Mesendoderm (in vitro differentiated cells): ENCODE measurements at regions not wholly inside any gene's neighbourhood (a gene's known extent, or its start where the extent isn't known, plus 50 kb on each side); places are given as distances from the start of the nearest gene placed in this dataset.
A peak's percentile ranks its signal among the peaks of the same experiment; 100 is the strongest.
"Not testable (repeated sequence)": the region's sequence is repeated elsewhere in the genome, so short reads cannot be mapped to it uniquely, and the experiment has no call there.

Experiments
- DNase-seq: peaks from one replicate; pipeline ENCODE4 v3.0.0; 2013
- H2AK5ac ChIP-seq: 2 replicates; pipeline ENCODE4 v1.6.1; 2013; ENCODE audit warnings: low read length, inconsistent platforms
- H2BK120ac ChIP-seq: 2 replicates; pipeline ENCODE4 v1.6.1; 2013; ENCODE audit warnings: low read depth, mild to moderate bottlenecking, low read length, moderate library complexity, mixed read lengths
- H2BK15ac ChIP-seq: replicated peaks from 2 replicates; pipeline ENCODE4 v1.6.1; 2013; ENCODE audit warnings: low read depth, mild to moderate bottlenecking, moderate library complexity
- H2BK5ac ChIP-seq: 2 replicates; pipeline ENCODE4 v1.6.1; 2013; ENCODE audit warnings: low read length, inconsistent platforms
- H3K18ac ChIP-seq: 2 replicates; pipeline ENCODE4 v1.6.1; 2013; ENCODE audit warnings: mild to moderate bottlenecking, low read length, mixed read lengths
- H3K23ac ChIP-seq: one replicate; pipeline ENCODE4 v1.6.1; 2013; ENCODE audit warnings: low read length
- H3K27ac ChIP-seq: 2 replicates; pipeline ENCODE4 v1.5.1; 2013; ENCODE audit warnings: low read depth, mild to moderate bottlenecking, inconsistent platforms, low read length, moderate library complexity
- H3K27me3 ChIP-seq: 2 replicates; pipeline ENCODE4 v1.6.1; 2013; ENCODE audit warnings: low read length, control low read depth, mild to moderate bottlenecking, inconsistent platforms; ENCODE audit not compliant: insufficient read depth, poor library complexity
- H3K36me3 ChIP-seq: 2 replicates; pipeline ENCODE4 v1.6.1; 2013; ENCODE audit warnings: low read length, inconsistent platforms; ENCODE audit not compliant: control insufficient read depth, insufficient read depth
- H3K4ac ChIP-seq: one replicate; pipeline ENCODE4 v1.6.1; 2013; ENCODE audit warnings: low read depth, mild to moderate bottlenecking, low read length, moderate library complexity
- H3K4me1 ChIP-seq: 2 replicates; pipeline ENCODE4 v1.6.1; 2013; ENCODE audit warnings: low read depth, low read length, inconsistent platforms; ENCODE audit not compliant: control insufficient read depth
- H3K4me2 ChIP-seq: 2 replicates; pipeline ENCODE4 v1.6.1; 2013; ENCODE audit warnings: low read length
- H3K4me3 ChIP-seq: 2 replicates; pipeline ENCODE4 v1.5.1; 2013; ENCODE audit warnings: mild to moderate bottlenecking, low read length
- H3K56ac ChIP-seq: one replicate; pipeline ENCODE4 v1.6.1; 2013; ENCODE audit warnings: low read length
- H3K79me1 ChIP-seq: 2 replicates; pipeline ENCODE4 v1.6.1; 2013; ENCODE audit warnings: low read length, inconsistent platforms
- H3K79me2 ChIP-seq: 2 replicates; pipeline ENCODE4 v1.6.1; 2013; ENCODE audit warnings: mild to moderate bottlenecking, low read length; ENCODE audit not compliant: control insufficient read depth, insufficient read depth
- H3K9ac ChIP-seq: 2 replicates; pipeline ENCODE4 v1.6.1; 2013; ENCODE audit warnings: low read length, inconsistent platforms
- H4K5ac ChIP-seq: one replicate; pipeline ENCODE4 v1.6.1; 2013; ENCODE audit warnings: low read length
- H4K8ac ChIP-seq: one replicate; pipeline ENCODE4 v1.6.1; 2013; ENCODE audit warnings: low read depth, mild to moderate bottlenecking, control low read depth, low read length, moderate library complexity
- WGBS: extraction: QIAGEN DNeasy Blood & Tissue Kit; methylation state at CpG from one replicate; pipeline ENCODE4 v1.1.7; 2013; ENCODE audit warnings: low lambda C conversion rate, missing lambda C conversion rate; ENCODE audit not compliant: insufficient coverage; ENCODE audit errors: extremely low coverage; 5-methylcytosine and 5-hydroxymethylcytosine counted together

GRCh38 chr3:182327196-182327681 is 466.1 kb upstream of the ATP11B start:
- no peak overlapping the region for H3K27ac ChIP-seq
- H3K18ac ChIP-seq: no peak overlapping the region
- H3K4me2 ChIP-seq: no peak overlapping the region
- no peaks in the 10 kb centered on the region for H3K4me1 ChIP-seq
- no peak for DNase-seq
- no peaks in the 10 kb centered on the region for H3K79me2 ChIP-seq
- H3K9ac ChIP-seq: no peak overlapping the region
- H3K4me3 ChIP-seq: no peak overlapping the region
- H3K56ac ChIP-seq: no peak overlapping the region
- no CpG with 5 or more reads among the region's 10 CpGs for WGBS
- no peaks in the 10 kb centered on the region for H3K36me3 ChIP-seq
- no peak overlapping the region for H3K4ac ChIP-seq
- no peak overlapping the region for H2BK15ac ChIP-seq
- H2AK5ac ChIP-seq: no peak overlapping the region
- no peak overlapping the region for H3K23ac ChIP-seq
- no peak overlapping the region for H4K5ac ChIP-seq
- no peak overlapping the region for H2BK5ac ChIP-seq
- H3K79me1 ChIP-seq: no peaks in the 10 kb centered on the region
- H2BK120ac ChIP-seq: no peak overlapping the region
- no peak overlapping the region for H4K8ac ChIP-seq
- H3K27me3 ChIP-seq: no peaks in the 10 kb centered on the region

DNA sequence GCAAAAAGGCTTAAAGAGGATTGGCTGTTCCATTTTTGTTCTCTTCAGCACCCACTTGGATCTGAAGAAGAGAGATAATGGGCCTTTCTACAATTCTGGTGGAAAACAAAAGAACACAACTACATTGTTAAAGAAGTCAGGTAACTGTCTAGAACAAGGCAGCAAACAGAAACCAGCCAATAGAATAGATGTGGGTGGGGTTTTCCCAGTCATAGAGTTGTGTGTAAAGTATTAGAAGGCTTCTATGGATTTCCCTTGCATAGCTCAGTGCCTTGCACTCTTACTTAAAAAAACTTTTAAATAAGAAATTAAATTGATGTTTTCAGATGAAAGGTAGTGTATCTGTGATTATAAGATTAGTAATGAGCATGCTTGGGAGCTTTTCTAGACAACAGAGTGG is 462.7 kb upstream of the ATP11B start:
- H3K27me3 ChIP-seq: peaks cover 2% of the 10 kb centered on the region
- H2AK5ac ChIP-seq: no peak overlapping the region
- H3K23ac ChIP-seq: no peak overlapping the region
- H3K4me2 ChIP-seq: no peak overlapping the region
- no peak overlapping the region for H3K4me3 ChIP-seq
- no peak overlapping the region for H2BK5ac ChIP-seq
- no peak overlapping the region for H3K27ac ChIP-seq
- H3K9ac ChIP-seq: no peak overlapping the region
- no peak overlapping the region for H2BK15ac ChIP-seq
- no peak overlapping the region for H3K18ac ChIP-seq
- H3K79me2 ChIP-seq: no peaks in the 10 kb centered on the region
- H4K8ac ChIP-seq: no peak overlapping the region
- H3K79me1 ChIP-seq: no peaks in the 10 kb centered on the region
- H3K36me3 ChIP-seq: no peaks in the 10 kb centered on the region
- H4K5ac ChIP-seq: no peak overlapping the region
- H3K4ac ChIP-seq: no peak overlapping the region
- DNase-seq: no peak
- no peak overlapping the region for H2BK120ac ChIP-seq
- no peaks in the 10 kb centered on the region for H3K4me1 ChIP-seq
- no peak overlapping the region for H3K56ac ChIP-seq

DNA sequence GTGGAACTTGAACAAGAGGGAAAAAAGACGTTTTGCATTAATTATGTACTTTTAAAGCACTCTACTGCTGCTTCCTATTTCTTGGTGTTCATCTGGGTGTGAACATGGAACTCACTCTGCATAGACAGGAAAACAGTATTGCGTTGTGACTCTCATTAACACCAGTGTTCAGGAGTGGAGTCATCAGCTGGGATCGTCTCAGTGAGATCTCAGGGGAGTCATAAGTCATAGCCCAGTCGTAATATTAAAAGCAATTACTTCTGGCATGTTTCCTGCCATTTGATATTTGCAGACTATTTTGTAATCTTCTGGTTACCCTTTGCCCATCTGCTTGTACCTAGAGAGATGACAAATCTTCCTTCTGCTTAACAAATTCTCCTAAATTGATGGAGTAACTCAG is 462.0 kb upstream of the ATP11B start:
- no peak overlapping the region for H3K4ac ChIP-seq
- no peak overlapping the region for H3K56ac ChIP-seq
- no peak overlapping the region for H3K27ac ChIP-seq
- no peak overlapping the region for H4K5ac ChIP-seq
- no peak overlapping the region for H3K23ac ChIP-seq
- H3K4me1 ChIP-seq: no peaks in the 10 kb centered on the region
- H2BK120ac ChIP-seq: no peak overlapping the region
- H4K8ac ChIP-seq: no peak overlapping the region
- H3K36me3 ChIP-seq: no peaks in the 10 kb centered on the region
- DNase-seq: no peak
- peaks cover 2% of the 10 kb centered on the region for H3K27me3 ChIP-seq
- WGBS: no CpG with 5 or more reads among the region's 4 CpGs
- no peak overlapping the region for H3K4me2 ChIP-seq
- H3K9ac ChIP-seq: no peak overlapping the region
- no peak overlapping the region for H2BK5ac ChIP-seq
- H3K18ac ChIP-seq: no peak overlapping the region
- no peaks in the 10 kb centered on the region for H3K79me2 ChIP-seq
- H3K79me1 ChIP-seq: no peaks in the 10 kb centered on the region
- H3K4me3 ChIP-seq: no peak overlapping the region
- no peak overlapping the region for H2AK5ac ChIP-seq
- no peak overlapping the region for H2BK15ac ChIP-seq

GRCh38 chr3:182342252-182342651 is 451.1 kb upstream of the ATP11B start:
- H3K79me1 ChIP-seq: no peaks in the 10 kb centered on the region
- no peak overlapping the region for H3K56ac ChIP-seq
- no CpG with 5 or more reads among the region's 1 CpG for WGBS
- no peak overlapping the region for H3K4me3 ChIP-seq
- H3K27me3 ChIP-seq: no peaks in the 10 kb centered on the region
- no peak overlapping the region for H2BK120ac ChIP-seq
- no peak overlapping the region for H4K8ac ChIP-seq
- no peaks in the 10 kb centered on the region for H3K4me1 ChIP-seq
- H2BK15ac ChIP-seq: no peak overlapping the region
- no peak overlapping the region for H2AK5ac ChIP-seq
- H4K5ac ChIP-seq: no peak overlapping the region
- H3K36me3 ChIP-seq: no peaks in the 10 kb centered on the region
- no peak overlapping the region for H3K4ac ChIP-seq
- H2BK5ac ChIP-seq: no peak overlapping the region
- peak; percentile 87 for DNase-seq
- no peaks in the 10 kb centered on the region for H3K79me2 ChIP-seq
- H3K9ac ChIP-seq: no peak overlapping the region
- no peak overlapping the region for H3K23ac ChIP-seq
- H3K18ac ChIP-seq: no peak overlapping the region
- no peak overlapping the region for H3K27ac ChIP-seq
- no peak overlapping the region for H3K4me2 ChIP-seq

DNA sequence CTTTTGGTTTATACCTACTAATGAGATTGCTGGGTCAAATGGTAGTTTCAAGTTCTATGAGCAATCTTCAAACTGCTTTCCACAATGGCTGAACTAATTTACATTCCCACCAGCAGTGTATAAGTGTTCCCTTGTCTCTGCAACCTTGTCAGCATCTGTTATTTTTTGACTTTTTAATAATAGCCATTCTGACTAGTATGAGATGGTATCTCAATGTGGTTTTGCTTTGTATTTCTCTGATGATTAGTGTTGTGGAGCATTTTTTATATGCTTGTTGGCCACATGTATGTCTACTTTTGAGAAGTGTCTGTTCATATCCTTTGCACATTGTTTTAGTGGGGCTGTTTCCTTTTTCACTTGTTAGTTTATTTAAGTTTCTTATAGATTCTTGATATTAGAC is 449.3 kb upstream of the ATP11B start:
- not testable (repeated sequence) for H3K4me1 ChIP-seq, H4K5ac ChIP-seq, H3K4ac ChIP-seq, H3K23ac ChIP-seq, H3K36me3 ChIP-seq, H3K79me1 ChIP-seq, H3K27me3 ChIP-seq, H2BK15ac ChIP-seq, H3K4me2 ChIP-seq, H2BK5ac ChIP-seq, H3K9ac ChIP-seq, H2BK120ac ChIP-seq, H3K56ac ChIP-seq, H3K27ac ChIP-seq, H3K18ac ChIP-seq, H4K8ac ChIP-seq, H2AK5ac ChIP-seq, H3K4me3 ChIP-seq, DNase-seq, H3K79me2 ChIP-seq

DNA sequence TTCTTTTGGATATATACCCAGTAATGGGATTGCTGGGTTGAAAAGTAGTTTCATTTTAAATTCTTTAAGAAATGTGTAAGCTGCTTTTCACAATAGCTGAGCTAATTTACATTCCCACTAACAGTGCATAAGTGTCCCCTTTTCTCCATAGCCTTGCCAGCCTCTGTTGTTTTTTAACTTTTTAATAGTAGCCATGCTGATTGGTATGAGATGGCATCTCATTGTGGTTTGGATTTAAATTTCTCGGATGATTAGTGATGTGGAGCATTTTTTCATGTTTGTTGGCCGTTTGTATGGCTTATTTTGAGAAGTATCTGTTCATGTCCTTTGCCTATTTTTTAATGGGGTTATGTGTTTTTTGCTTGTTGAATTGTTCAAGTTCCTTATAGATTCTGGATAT is 444.3 kb upstream of the ATP11B start:
- H3K79me2 ChIP-seq: no peaks in the 10 kb centered on the region
- no peaks in the 10 kb centered on the region for H3K27me3 ChIP-seq
- H3K18ac ChIP-seq: no peak overlapping the region
- no peak overlapping the region for H2BK5ac ChIP-seq
- H2BK120ac ChIP-seq: no peak overlapping the region
- no peaks in the 10 kb centered on the region for H3K79me1 ChIP-seq
- no peak overlapping the region for H3K56ac ChIP-seq
- H4K5ac ChIP-seq: no peak overlapping the region
- H3K4me1 ChIP-seq: no peaks in the 10 kb centered on the region
- no peak overlapping the region for H2BK15ac ChIP-seq
- no peak for DNase-seq
- H3K27ac ChIP-seq: no peak overlapping the region
- no peak overlapping the region for H3K23ac ChIP-seq
- H3K36me3 ChIP-seq: no peaks in the 10 kb centered on the region
- no peak overlapping the region for H3K4ac ChIP-seq
- WGBS: no CpG with 5 or more reads among the region's 2 CpGs
- H4K8ac ChIP-seq: no peak overlapping the region
- no peak overlapping the region for H3K4me2 ChIP-seq
- H2AK5ac ChIP-seq: no peak overlapping the region
- no peak overlapping the region for H3K9ac ChIP-seq
- no peak overlapping the region for H3K4me3 ChIP-seq
